BJ (cell line): ENCODE measurements at regions not wholly inside any gene's neighbourhood (a gene's known extent, or its start where the extent isn't known, plus 50 kb on each side); places are given as distances from the start of the nearest gene placed in this dataset.
"Not testable (repeated sequence)": the region's sequence is repeated elsewhere in the genome, so short reads cannot be mapped to it uniquely, and the experiment has no call there.

Experiments used
- CTCF ChIA-PET: fragments of 350-600 bp; formaldehyde crosslinking; extraction: SDS; loops from one replicate; lab custom pipeline; 2021; ENCODE audit warnings: antibody characterized with exemption, inconsistent platforms; lab: Yijun Ruan, JAX
- POLR2A ChIA-PET: fragments of 300-600 bp; sonication (Branson Sonifier 250); formaldehyde crosslinking; extraction: SDS; loops from one replicate; lab custom pipeline; 2021; ENCODE audit warnings: antibody characterized with exemption; lab: Charles Lee
- DNase-seq: peaks from one replicate; pipeline ENCODE4 v3.0.0-alpha.2; 2011; ENCODE audit warnings: low read depth
- H3K27me3 ChIP-seq: 2 replicates; pipeline ENCODE4 v1.6.0; 2011; ENCODE audit warnings: low read length; ENCODE audit not compliant: control insufficient read depth, insufficient read depth
- H3K36me3 ChIP-seq: 2 replicates; pipeline ENCODE4 v1.5.1; 2011; ENCODE audit warnings: low read length; ENCODE audit not compliant: control insufficient read depth, insufficient read depth
- H3K4me3 ChIP-seq: 2 replicates; pipeline ENCODE4 v1.5.1; 2011; ENCODE audit warnings: low read depth, mild to moderate bottlenecking, control low read depth, low read length
- TF ChIP-seq, protein P1 (sequence below): IDR thresholded peaks from 2 replicates; pipeline ENCODE4 v1.5.1; 2011; ENCODE audit warnings: low read depth, mild to moderate bottlenecking, control low read depth, inconsistent platforms, low read length, moderate library complexity; ENCODE audit not compliant: insufficient read depth

DNA sequence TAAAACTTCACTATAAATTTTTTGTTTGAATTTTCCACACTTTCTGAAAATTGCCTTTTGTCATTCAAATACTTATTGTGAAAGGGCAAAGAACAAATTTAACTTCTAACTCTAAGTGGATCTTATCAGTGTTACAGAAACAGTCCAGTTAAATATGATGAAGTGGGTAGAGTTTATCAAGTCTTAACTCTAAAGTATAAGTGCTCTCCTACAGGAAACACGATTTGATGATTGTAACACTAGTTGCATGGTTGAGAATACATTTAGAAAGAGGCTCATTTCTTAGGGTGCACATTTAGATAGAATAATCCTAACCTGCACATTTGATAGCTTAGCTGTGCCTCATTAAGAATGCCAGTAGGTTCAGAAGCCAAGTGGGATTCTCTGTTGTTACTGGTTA is 838.3 kb upstream of the ATXN7L3B start:
- H3K27me3 ChIP-seq = no peaks in the 10 kb centered on the region
- ChIA-PET POLR2A (no interaction called here), CTCF (no interaction called here)
- no peaks in the 10 kb centered on the region for H3K36me3 ChIP-seq
- no peak for DNase-seq
- TF ChIP-seq, protein P1, sequence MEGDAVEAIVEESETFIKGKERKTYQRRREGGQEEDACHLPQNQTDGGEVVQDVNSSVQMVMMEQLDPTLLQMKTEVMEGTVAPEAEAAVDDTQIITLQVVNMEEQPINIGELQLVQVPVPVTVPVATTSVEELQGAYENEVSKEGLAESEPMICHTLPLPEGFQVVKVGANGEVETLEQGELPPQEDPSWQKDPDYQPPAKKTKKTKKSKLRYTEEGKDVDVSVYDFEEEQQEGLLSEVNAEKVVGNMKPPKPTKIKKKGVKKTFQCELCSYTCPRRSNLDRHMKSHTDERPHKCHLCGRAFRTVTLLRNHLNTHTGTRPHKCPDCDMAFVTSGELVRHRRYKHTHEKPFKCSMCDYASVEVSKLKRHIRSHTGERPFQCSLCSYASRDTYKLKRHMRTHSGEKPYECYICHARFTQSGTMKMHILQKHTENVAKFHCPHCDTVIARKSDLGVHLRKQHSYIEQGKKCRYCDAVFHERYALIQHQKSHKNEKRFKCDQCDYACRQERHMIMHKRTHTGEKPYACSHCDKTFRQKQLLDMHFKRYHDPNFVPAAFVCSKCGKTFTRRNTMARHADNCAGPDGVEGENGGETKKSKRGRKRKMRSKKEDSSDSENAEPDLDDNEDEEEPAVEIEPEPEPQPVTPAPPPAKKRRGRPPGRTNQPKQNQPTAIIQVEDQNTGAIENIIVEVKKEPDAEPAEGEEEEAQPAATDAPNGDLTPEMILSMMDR = no peak
- no peak overlapping the region for H3K4me3 ChIP-seq

- no peak for DNase-seq
- ChIA-PET POLR2A (no interaction called here), CTCF (no interaction called here)
- Histone ChIP-seq H3K36me3 (no peaks in the 10 kb centered on the region), H3K27me3 (no peaks in the 10 kb centered on the region), H3K4me3 (no peak overlapping the region)
- TF ChIP-seq, protein P1 = no peak
Measured at GRCh38 chr12:73714655-73715054, 823.0 kb upstream of the ATXN7L3B start.

DNA sequence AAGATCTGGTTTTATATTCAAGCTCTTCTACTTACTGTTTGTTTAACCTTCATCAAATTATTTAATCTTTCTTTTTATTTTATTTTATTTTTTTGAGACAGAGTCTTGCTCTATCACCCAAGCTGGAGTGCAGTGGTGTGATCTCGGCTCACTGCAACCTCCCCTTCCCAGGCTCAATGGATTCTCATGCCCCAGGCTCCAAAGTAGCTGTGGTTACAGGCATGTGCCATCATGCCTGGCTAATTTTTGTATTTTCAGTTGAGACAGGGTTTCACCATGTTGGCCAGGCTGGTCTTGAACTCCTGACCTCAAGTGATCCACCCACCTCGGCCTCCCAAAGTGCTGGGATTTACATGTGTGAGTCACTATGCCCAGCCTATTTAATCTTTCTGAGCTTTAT is 821.5 kb upstream of the ATXN7L3B start:
- H3K36me3 ChIP-seq, H3K4me3 ChIP-seq, H3K27me3 ChIP-seq, POLR2A ChIA-PET, CTCF ChIA-PET, DNase-seq: not testable (repeated sequence)

GRCh38 chr12:73719223-73719622 is 818.4 kb upstream of the ATXN7L3B start:
- CTCF ChIA-PET = no interaction called here
- H3K36me3 ChIP-seq = no peaks in the 10 kb centered on the region
- no peaks in the 10 kb centered on the region for H3K27me3 ChIP-seq
- TF ChIP-seq, protein P1 = no peak
- no peak for DNase-seq
- POLR2A ChIA-PET = no interaction called here
- no peak overlapping the region for H3K4me3 ChIP-seq

- TF ChIP-seq, protein P1 = no peak
- CTCF ChIA-PET = no interaction called here
- Histone ChIP-seq H3K36me3 (no peaks in the 10 kb centered on the region), H3K27me3 (no peaks in the 10 kb centered on the region), H3K4me3 (no peak overlapping the region)
- DNase-seq = no peak
- POLR2A ChIA-PET = no interaction called here
Measured at GRCh38 chr12:73726881-73727280, 810.8 kb upstream of the ATXN7L3B start.

GRCh38 chr12:73731658-73732057 is 806.0 kb upstream of the ATXN7L3B start:
- H3K4me3 ChIP-seq = no peak overlapping the region
- no peaks in the 10 kb centered on the region for H3K36me3 ChIP-seq
- TF ChIP-seq, protein P1 = no peak
- H3K27me3 ChIP-seq = no peaks in the 10 kb centered on the region
- POLR2A ChIA-PET = no interaction called here
- CTCF ChIA-PET = no interaction called here
- no peak for DNase-seq
